Activated CD4-positive, alpha-beta T cell treated with anti-CD3 and anti-CD28 coated beads, Interleukin-2, amount 50 U/mL, for 24 hours (primary cell): ENCODE measurements at regions not wholly inside any gene's neighbourhood (a gene's known extent, or its start where the extent isn't known, plus 50 kb on each side); places are given as distances from the start of the nearest gene placed in this dataset.

Experiments
- DNase-seq, 2 donors: peaks; one replicate each; pipeline ENCODE4 v3.0.0-alpha.2; 2020; ENCODE audit warnings: low read depth in 1 of 2, low spot score in 1 of 2

- no peak for DNase-seq
These were observed 179.5 kb downstream of the EN1 start for GRCh38 chr2:118667964-118668363.

GRCh38 chr2:118667348-118667747 is 180.1 kb downstream of the EN1 start:
- DNase-seq, result no peak

- DNase-seq, result no peak
These were observed 181.5 kb downstream of the EN1 start for GRCh38 chr2:118665784-118666529.

- DNase-seq, result no peak
These were observed 186.3 kb downstream of the EN1 start for GRCh38 chr2:118661179-118661578.

GRCh38 chr2:118658596-118659198 is 188.8 kb downstream of the EN1 start:
- DNase-seq, result no peak

- no peak for DNase-seq
These were observed 190.0 kb downstream of the EN1 start for GRCh38 chr2:118657466-118657865.

- DNase-seq, result no peak
These were observed 192.5 kb downstream of the EN1 start for GRCh38 chr2:118654945-118655344.

- DNase-seq, result no peak
These were observed 197.1 kb downstream of the EN1 start for GRCh38 chr2:118650327-118650726.

GRCh38 chr2:118645876-118646275 is 201.6 kb downstream of the EN1 start:
- DNase-seq, result no peak

- no peak for DNase-seq
These were observed 203.3 kb downstream of the EN1 start for GRCh38 chr2:118644190-118644589.

- DNase-seq, result no peak
These were observed 204.2 kb downstream of the EN1 start for GRCh38 chr2:118643294-118643693.

GRCh38 chr2:118642501-118642900 is 204.9 kb downstream of the EN1 start:
- no peak for DNase-seq

- no peak for DNase-seq
These were observed 205.7 kb downstream of the EN1 start for GRCh38 chr2:118641711-118642110.

- DNase-seq, result no peak
These were observed 208.1 kb downstream of the EN1 start for GRCh38 chr2:118639371-118639770.

GRCh38 chr2:118638453-118638852 is 209.0 kb downstream of the EN1 start:
- DNase-seq, result no peak

- no peak for DNase-seq
These were observed 211.6 kb downstream of the EN1 start for GRCh38 chr2:118635891-118636290.

GRCh38 chr2:118634876-118635275 is 212.6 kb downstream of the EN1 start:
- no peak for DNase-seq

GRCh38 chr2:118633371-118634018 is 214.0 kb downstream of the EN1 start:
- DNase-seq, result no peak

GRCh38 chr2:118632921-118633320 is 214.5 kb downstream of the EN1 start:
- no peak for DNase-seq

GRCh38 chr2:118627156-118627555 is 220.3 kb downstream of the EN1 start:
- DNase-seq, result no peak

GRCh38 chr2:118622913-118623312 is 224.5 kb downstream of the EN1 start:
- no peak for DNase-seq

GRCh38 chr2:118622108-118622507 is 225.3 kb downstream of the EN1 start:
- no peak for DNase-seq
